B cell (primary cell): ENCODE measurements at regions not wholly inside any gene's neighbourhood (a gene's known extent, or its start where the extent isn't known, plus 50 kb on each side); places are given as distances from the start of the nearest gene placed in this dataset.

Experiments
- ATAC-seq: fragments of 200-7000 bp; cut with Tn5 transposase; one replicate; pipeline ENCODE4 v1.10.0; 2021; ENCODE audit warnings: low read depth, mild to moderate bottlenecking, moderate number of reproducible peaks, moderate library complexity
- CTCF ChIA-PET: fragments of 350-600 bp; sonication (Branson Sonifier 250); formaldehyde crosslinking; loops from one replicate; lab custom pipeline; 2021; ENCODE audit warnings: antibody characterized with exemption, inconsistent platforms; lab: Charles Lee
- POLR2A ChIA-PET: fragments of 350-600 bp; sonication (Branson Sonifier 250); formaldehyde crosslinking; loops from one replicate; lab custom pipeline; 2021; ENCODE audit warnings: antibody characterized with exemption; lab: Charles Lee
- DNase-seq: peaks from one replicate; pipeline ENCODE4 v3.0.0; 2013
- H2AFZ ChIP-seq: 2 replicates; pipeline ENCODE4 v1.6.1; 2012; ENCODE audit warnings: mild to moderate bottlenecking, low read depth, low read length; ENCODE audit not compliant: insufficient read depth, poor library complexity, severe bottlenecking
- H3K27ac ChIP-seq, 2 donors: 1 replicate in 1 of 2; 2 replicates in 1 of 2; pipeline ENCODE4 v1.5.1; 2012 to 2013; ENCODE audit warnings: low read length in 2 of 2, mild to moderate bottlenecking in 2 of 2, moderate library complexity in 1 of 2
- H3K27me3 ChIP-seq, 4 experiments: fragments of 200-600 bp in 1 of 4; sonication (generic) in 1 of 4; replicated peaks in 1 of 4; 1 replicate in 2 of 4; 2 replicates in 2 of 4; pipeline versions ENCODE4 v1.6.1 to v1.7.0; 2013 to 2016; ENCODE audit warnings: low read length in 3 of 4, mild to moderate bottlenecking in 2 of 4, mixed read lengths in 1 of 4, moderate library complexity in 1 of 4; ENCODE audit not compliant: insufficient read depth in 4 of 4, control insufficient read depth in 3 of 4; ENCODE audit errors: control extremely low read depth in 1 of 4
- H3K36me3 ChIP-seq, 2 experiments: replicated peaks in 1 of 2; 1 replicate in 1 of 2; 2 replicates in 1 of 2; pipeline versions ENCODE4 v1.6.1 to v1.7.1; 2013; ENCODE audit warnings: low read length in 1 of 2; ENCODE audit not compliant: insufficient read depth in 2 of 2, control insufficient read depth in 1 of 2; ENCODE audit errors: control extremely low read depth in 1 of 2, extremely low read depth in 1 of 2
- H3K4me1 ChIP-seq, 2 donors: fragments of 200-600 bp in 1 of 2; sonication (generic) in 1 of 2; 1 replicate in 1 of 2; 2 replicates in 1 of 2; pipeline versions ENCODE4 v1.5.1 to v1.6.1; 2013 to 2017; ENCODE audit warnings: low read length in 2 of 2; ENCODE audit not compliant: control insufficient read depth in 2 of 2, insufficient read depth in 2 of 2
- H3K4me2 ChIP-seq: replicated peaks from 2 replicates; pipeline ENCODE3; 2012; ENCODE audit warnings: mild to moderate bottlenecking, low read depth, low read length; ENCODE audit not compliant: poor library complexity, severe bottlenecking
- H3K4me3 ChIP-seq, 5 experiments: fragments of 200-600 bp in 1 of 5; sonication (generic) in 1 of 5; 1 replicate in 3 of 5; 2 replicates in 2 of 5; pipeline versions ENCODE4 v1.5.1 to v1.7.0; 2011 to 2016; ENCODE audit warnings: low read length in 4 of 5, mild to moderate bottlenecking in 4 of 5, low read depth in 2 of 5, control low read depth in 1 of 5, moderate library complexity in 1 of 5; ENCODE audit not compliant: insufficient read depth in 1 of 5; ENCODE audit errors: control extremely low read depth in 1 of 5, extremely low read depth in 1 of 5
- H3K79me2 ChIP-seq: fragments of 200-600 bp; sonication (generic); one replicate; pipeline ENCODE4 v1.6.0; 2016; ENCODE audit warnings: low read length; ENCODE audit not compliant: control insufficient read depth, insufficient read depth
- H3K9ac ChIP-seq: fragments of 200-600 bp; sonication (generic); 2 replicates; pipeline ENCODE4 v1.6.1; 2017; ENCODE audit warnings: mild to moderate bottlenecking, low read length, moderate library complexity
- H3K9me3 ChIP-seq, 3 donors: one replicate each; pipeline versions ENCODE4 v1.6.1 to v1.7.1; 2013; ENCODE audit warnings: low read length in 2 of 3; ENCODE audit not compliant: control insufficient read depth in 2 of 3, insufficient read depth in 1 of 3; ENCODE audit errors: control extremely low read depth in 1 of 3
- H4K20me1 ChIP-seq: 2 replicates; pipeline ENCODE4 v1.6.0; 2012; ENCODE audit warnings: mild to moderate bottlenecking, low read length; ENCODE audit not compliant: insufficient read depth, control insufficient read depth, poor library complexity, severe bottlenecking
- H3K27ac Mint-ChIP-seq: one replicate; pipeline ENCODE4 v1.8.0; 2021; ENCODE audit warnings: mixed read lengths
- H3K27me3 Mint-ChIP-seq: one replicate; pipeline ENCODE4 v1.8.0; 2021; ENCODE audit warnings: mixed read lengths
- H3K4me1 Mint-ChIP-seq: one replicate; pipeline ENCODE4 v1.8.0; 2021; ENCODE audit warnings: mixed read lengths
- H3K4me3 Mint-ChIP-seq: one replicate; pipeline ENCODE4 v1.8.0; 2021; ENCODE audit warnings: mixed read lengths
- H3K9me3 Mint-ChIP-seq: one replicate; pipeline ENCODE4 v1.8.0; 2022; ENCODE audit warnings: mixed read lengths; ENCODE audit not compliant: insufficient read depth
- CTCF ChIP-seq: fragments of 200-600 bp; IDR thresholded peaks from one replicate; pipeline ENCODE4 v1.8.0; 2022; ENCODE audit warnings: antibody characterized with exemption, mild to moderate bottlenecking
- EZH2 ChIP-seq: IDR thresholded peaks from 2 replicates; pipeline ENCODE4 v1.6.1; 2012; ENCODE audit warnings: borderline replicate concordance, low read depth, mild to moderate bottlenecking, moderate library complexity, low read length; ENCODE audit not compliant: insufficient read depth, poor library complexity, severe bottlenecking
- WGBS: methylation state at CpG from one replicate; pipeline ENCODE4 v1.1.5; 2013; ENCODE audit warnings: missing lambda C conversion rate; ENCODE audit not compliant: insufficient coverage; 5-methylcytosine and 5-hydroxymethylcytosine counted together
- intact Hi-C: fragments of 100-400 bp; cut with micrococcal nuclease; formaldehyde crosslinking; loops from one replicate; pipeline ENCODE4 v1.10.0; 2022

- Histone ChIP-seq H3K36me3 (peaks cover 31 to 47% of the 10 kb centered on the region in 2 experiments), H3K27me3 (no peaks in the 10 kb centered on the region), H3K9ac (no peak overlapping the region), H3K4me1 (peaks cover 36 to 38% of the 10 kb centered on the region in 2 donors), H4K20me1 (peaks cover 56% of the 10 kb centered on the region), H2AFZ (no peak overlapping the region), H3K79me2 (peaks cover 99% of the 10 kb centered on the region), H3K27ac (no peak overlapping the region), H3K4me2 (no peak overlapping the region), H3K4me3 (no peak overlapping the region), H3K9me3 (peaks cover 0 to 4% (median 0%) of the 10 kb centered on the region in 3 donors)
- no peaks in the 10 kb centered on the region for H3K27me3 Mint-ChIP-seq
- H3K9me3 Mint-ChIP-seq, result no peaks in the 10 kb centered on the region
- peaks cover 77% of the 10 kb centered on the region for H3K4me1 Mint-ChIP-seq
- no peak overlapping the region for H3K27ac Mint-ChIP-seq
- ATAC-seq (no peak), DNase-seq (no peak)
- 88% methylated on average over 1 of the region's 5 CpGs for WGBS
- intact Hi-C loops, result no loop called here
- CTCF ChIA-PET, result interaction anchor here (0.9 to 1.1 kb wide), 4 partner anchors 11 to 133 kb away, joined by 3 read pairs; partner anchors contain the start of gene NEDD9
- TF ChIP-seq CTCF (no peak), EZH2 (no peak)
- POLR2A ChIA-PET, result no interaction called here
- no peak overlapping the region for H3K4me3 Mint-ChIP-seq
These were observed 132.5 kb upstream of the NEDD9 start for GRCh38 chr6:11364971-11365397.

GRCh38 chr6:11363881-11364576 is 131.6 kb upstream of the NEDD9 start:
- 100% methylated on average over 2 of the region's 2 CpGs for WGBS
- peak overlapping the region in 1 of 2 donors; percentile 40 for H3K27ac ChIP-seq
- H3K9ac ChIP-seq, result no peak overlapping the region
- ChIA-PET CTCF (interaction anchor here (0.9 to 1.1 kb wide), 3 partner anchors 10 to 132 kb away, joined by 3 read pairs; no protein-coding TSS in a partner anchor), POLR2A (interaction anchor here (1.1 to 1.7 kb wide), 2 partner anchors 18 to 97 kb away, joined by 3 to 4 read pairs; no protein-coding TSS in a partner anchor)
- H3K4me3 ChIP-seq, result no peak overlapping the region
- Mint-ChIP-seq H3K4me3 (no peak overlapping the region), H3K9me3 (no peaks in the 10 kb centered on the region), H3K4me1 (peaks cover 81% of the 10 kb centered on the region), H3K27me3 (no peaks in the 10 kb centered on the region), H3K27ac (peak overlapping the region; percentile 42)
- H3K79me2 ChIP-seq, result peaks cover 99% of the 10 kb centered on the region
- H3K36me3 ChIP-seq, result peaks cover 29 to 49% of the 10 kb centered on the region in 2 experiments
- peaks cover 59% of the 10 kb centered on the region for H4K20me1 ChIP-seq
- intact Hi-C loops, result no loop called here
- ATAC-seq (peak; percentile 29), DNase-seq (no peak)
- peaks cover 31 to 33% of the 10 kb centered on the region in 2 donors for H3K4me1 ChIP-seq
- no peak overlapping the region for H3K4me2 ChIP-seq
- no peak for TF ChIP-seq EZH2
- no peak for TF ChIP-seq CTCF
- H3K9me3 ChIP-seq, result peaks cover 0 to 4% (median 0%) of the 10 kb centered on the region in 3 donors
- no peaks in the 10 kb centered on the region for H3K27me3 ChIP-seq
- H2AFZ ChIP-seq, result no peak overlapping the region
